Germinal center (tissue), 1 donor: ENCODE measurements at regions not wholly inside any gene's neighbourhood (a gene's known extent, or its start where the extent isn't known, plus 50 kb on each side); places are given as distances from the start of the nearest gene placed in this dataset.

Source experiments
- DNase-seq: peaks from one replicate; pipeline ENCODE4 v3.0.0; 2012; ENCODE audit warnings: mixed read lengths, low spot score

GRCh38 chr3:181660337-181660736 is 51.4 kb upstream of the SOX2 start:
- no peak for DNase-seq

- no peak for DNase-seq
These were observed 74.3 kb upstream of the SOX2 start for GRCh38 chr3:181637456-181637855.

- no peak for DNase-seq
These were observed 74.7 kb upstream of the SOX2 start for GRCh38 chr3:181637056-181637455.

- DNase-seq: no peak
These were observed 76.6 kb upstream of the SOX2 start for GRCh38 chr3:181635141-181635540.

GRCh38 chr3:181633556-181633955 is 78.2 kb upstream of the SOX2 start:
- DNase-seq: no peak

- no peak for DNase-seq
These were observed 79.8 kb upstream of the SOX2 start for GRCh38 chr3:181631901-181632300.

GRCh38 chr3:181630853-181631252 is 80.9 kb upstream of the SOX2 start:
- DNase-seq: no peak

GRCh38 chr3:181629711-181630110 is 82.0 kb upstream of the SOX2 start:
- DNase-seq: no peak

GRCh38 chr3:181629029-181629428 is 82.7 kb upstream of the SOX2 start:
- DNase-seq: no peak

GRCh38 chr3:181628384-181628783 is 83.3 kb upstream of the SOX2 start:
- no peak for DNase-seq

- no peak for DNase-seq
These were observed 85.7 kb upstream of the SOX2 start for GRCh38 chr3:181626036-181626435.

GRCh38 chr3:181623924-181624694 is 87.6 kb upstream of the SOX2 start:
- DNase-seq: no peak

- DNase-seq: no peak
These were observed 89.4 kb upstream of the SOX2 start for GRCh38 chr3:181622365-181622764.

GRCh38 chr3:181619897-181620296 is 91.8 kb upstream of the SOX2 start:
- no peak for DNase-seq

GRCh38 chr3:181618260-181618659 is 93.5 kb upstream of the SOX2 start:
- DNase-seq: no peak

- no peak for DNase-seq
These were observed 95.3 kb upstream of the SOX2 start for GRCh38 chr3:181616088-181617070.

GRCh38 chr3:181615666-181616065 is 96.1 kb upstream of the SOX2 start:
- DNase-seq: no peak

GRCh38 chr3:181614878-181615277 is 96.8 kb upstream of the SOX2 start:
- no peak for DNase-seq

- DNase-seq: no peak
These were observed 97.9 kb upstream of the SOX2 start for GRCh38 chr3:181613813-181614212.

GRCh38 chr3:181613191-181613590 is 98.5 kb upstream of the SOX2 start:
- DNase-seq: no peak

GRCh38 chr3:181610973-181611265 is 100.8 kb upstream of the SOX2 start:
- DNase-seq: no peak

- no peak for DNase-seq
These were observed 101.4 kb upstream of the SOX2 start for GRCh38 chr3:181610083-181610972.
